GM23248 (cell line): ENCODE measurements at regions not wholly inside any gene's neighbourhood (a gene's known extent, or its start where the extent isn't known, plus 50 kb on each side); places are given as distances from the start of the nearest gene placed in this dataset.

Experiments used
- EZH2 ChIP-seq: fragments of 200-600 bp; sonication (generic); IDR thresholded peaks from 2 replicates; pipeline ENCODE4 v1.6.1; 2018; ENCODE audit warnings: antibody characterized with exemption, mild to moderate bottlenecking; ENCODE audit not compliant: insufficient read depth, poor library complexity, severe bottlenecking
- EZH2phosphoT487 ChIP-seq: fragments of 200-600 bp; sonication (generic); IDR thresholded peaks from 2 replicates; pipeline ENCODE4 v1.6.1; 2018; ENCODE audit warnings: antibody characterized with exemption, moderate library complexity, mild to moderate bottlenecking, low read depth; ENCODE audit not compliant: insufficient read depth

GRCh38 chr1:228899421-228899956 lies 164.2 kb downstream of the RHOU start:
- TF ChIP-seq EZH2, result no peak
- no peak for TF ChIP-seq EZH2phosphoT487
